Astrocyte (in vitro differentiated cells and primary cell): ENCODE measurements at regions not wholly inside any gene's neighbourhood (a gene's known extent, or its start where the extent isn't known, plus 50 kb on each side); places are given as distances from the start of the nearest gene placed in this dataset.

Experiments used
- CTCF ChIP-seq: IDR thresholded peaks from 2 replicates; pipeline ENCODE4 v1.5.1; 2011; ENCODE audit warnings: low read depth, mild to moderate bottlenecking, inconsistent platforms, low read length, moderate library complexity; ENCODE audit not compliant: insufficient read depth
- EZH2 ChIP-seq: IDR thresholded peaks from 2 replicates; pipeline ENCODE4 v1.6.1; 2012; ENCODE audit warnings: mild to moderate bottlenecking, low read length, inconsistent platforms; ENCODE audit not compliant: insufficient read depth

GRCh38 chr1:218636548-218636947 lies 291.4 kb downstream of the TGFB2 start:
- TF ChIP-seq CTCF (no peak), EZH2 (no peak)
